Vagina (tissue), 2 donors: ENCODE measurements at regions not wholly inside any gene's neighbourhood (a gene's known extent, or its start where the extent isn't known, plus 50 kb on each side); places are given as distances from the start of the nearest gene placed in this dataset.

Experiments used
- DNase-seq, 2 donors: peaks; one replicate each; pipeline ENCODE4 v3.0.0-alpha.2; 2017; ENCODE audit errors: extremely low spot score in 2 of 2
- H3K27ac ChIP-seq: fragments of 200-600 bp; sonication (generic); one replicate; pipeline ENCODE4 v1.5.1; 2019
- H3K27me3 ChIP-seq: fragments of 200-600 bp; sonication (generic); one replicate; pipeline ENCODE4 v1.5.1; 2019
- H3K36me3 ChIP-seq, 2 donors: fragments of 200-600 bp; sonication (generic); one replicate each; pipeline ENCODE4 v1.5.1; 2017 to 2019
- H3K4me1 ChIP-seq: fragments of 200-600 bp; sonication (generic); one replicate; pipeline ENCODE4 v1.5.1; 2019
- H3K4me3 ChIP-seq, 2 donors: fragments of 200-600 bp; sonication (generic); 1 replicate in 1 of 2; 2 replicates in 1 of 2; pipeline ENCODE4 v1.5.1; 2016 to 2019
- H3K9me3 ChIP-seq: fragments of 200-600 bp; sonication (generic); one replicate; pipeline ENCODE4 v1.5.1; 2019
- POLR2A ChIP-seq, 2 donors: fragments of 450-650 bp; IDR thresholded peaks; one replicate each; pipeline ENCODE4 v1.6.1; 2017; ENCODE audit warnings: antibody characterized with exemption in 2 of 2, mild to moderate bottlenecking in 2 of 2, moderate library complexity in 2 of 2
- POLR2AphosphoS5 ChIP-seq, 2 donors: sonication (generic); formaldehyde crosslinking; IDR thresholded peaks; one replicate each; pipeline ENCODE4 v1.9.0; 2017; ENCODE audit warnings: antibody characterized with exemption in 2 of 2, mild to moderate bottlenecking in 2 of 2, low read depth in 1 of 2; ENCODE audit not compliant: insufficient read depth in 1 of 2
- intact Hi-C: fragments of 100-400 bp; cut with DNase I; formaldehyde crosslinking; loops from one replicate; pipeline ENCODE4 v1.15.1; 2023
- TF ChIP-seq, protein P1 (sequence below), 3 experiments: fragments of 450-650 bp in 2 of 3; fragments of 200-600 bp in 1 of 3; sonication (generic) in 1 of 3; IDR thresholded peaks; one replicate each; pipeline ENCODE4 v1.5.1; 2017 to 2019; ENCODE audit warnings: antibody characterized with exemption in 3 of 3, mild to moderate bottlenecking in 2 of 3, moderate library complexity in 2 of 3

- DNase-seq, result no peak
- no peaks in the 10 kb centered on the region for H3K27me3 ChIP-seq
- H3K36me3 ChIP-seq, result no peaks in the 10 kb centered on the region
- H3K4me3 ChIP-seq, result no peak overlapping the region
- H3K27ac ChIP-seq, result no peak overlapping the region
- H3K4me1 ChIP-seq, result no peaks in the 10 kb centered on the region
- intact Hi-C loops, result no loop called here
- TF ChIP-seq, protein P1, sequence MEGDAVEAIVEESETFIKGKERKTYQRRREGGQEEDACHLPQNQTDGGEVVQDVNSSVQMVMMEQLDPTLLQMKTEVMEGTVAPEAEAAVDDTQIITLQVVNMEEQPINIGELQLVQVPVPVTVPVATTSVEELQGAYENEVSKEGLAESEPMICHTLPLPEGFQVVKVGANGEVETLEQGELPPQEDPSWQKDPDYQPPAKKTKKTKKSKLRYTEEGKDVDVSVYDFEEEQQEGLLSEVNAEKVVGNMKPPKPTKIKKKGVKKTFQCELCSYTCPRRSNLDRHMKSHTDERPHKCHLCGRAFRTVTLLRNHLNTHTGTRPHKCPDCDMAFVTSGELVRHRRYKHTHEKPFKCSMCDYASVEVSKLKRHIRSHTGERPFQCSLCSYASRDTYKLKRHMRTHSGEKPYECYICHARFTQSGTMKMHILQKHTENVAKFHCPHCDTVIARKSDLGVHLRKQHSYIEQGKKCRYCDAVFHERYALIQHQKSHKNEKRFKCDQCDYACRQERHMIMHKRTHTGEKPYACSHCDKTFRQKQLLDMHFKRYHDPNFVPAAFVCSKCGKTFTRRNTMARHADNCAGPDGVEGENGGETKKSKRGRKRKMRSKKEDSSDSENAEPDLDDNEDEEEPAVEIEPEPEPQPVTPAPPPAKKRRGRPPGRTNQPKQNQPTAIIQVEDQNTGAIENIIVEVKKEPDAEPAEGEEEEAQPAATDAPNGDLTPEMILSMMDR (IDR thresholded peaks at IDR 0.05), result no peak
- no peak for TF ChIP-seq POLR2AphosphoS5 (IDR thresholded peaks at IDR 0.05; ENCODE audit: insufficient read depth in 1 of 2, low read depth in 1 of 2)
- no peaks in the 10 kb centered on the region for H3K9me3 ChIP-seq
Measured at GRCh38 chr9:91496351-91496750, 72.7 kb upstream of the NFIL3 start.

DNA sequence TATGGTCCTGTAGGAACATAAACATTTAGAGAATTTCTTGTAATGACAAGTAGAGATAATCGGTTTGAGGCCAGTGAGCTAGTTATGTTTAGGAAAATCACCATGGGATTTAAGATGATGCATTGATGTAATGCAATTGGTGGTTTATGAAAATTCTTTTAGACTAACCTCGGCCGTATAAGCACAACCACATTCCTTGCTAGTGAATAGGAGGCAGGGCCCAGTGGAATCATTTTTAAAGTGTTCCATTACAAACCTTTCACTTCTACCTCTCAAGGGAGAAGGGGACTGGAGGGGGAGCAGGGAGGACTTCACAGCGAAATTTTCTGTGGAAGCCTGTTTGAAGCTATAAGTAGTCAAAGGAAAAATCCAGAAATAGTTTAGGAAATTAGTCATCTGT, 71.8 kb upstream of the NFIL3 start:
- no peaks in the 10 kb centered on the region for H3K4me1 ChIP-seq
- no peaks in the 10 kb centered on the region for H3K36me3 ChIP-seq
- intact Hi-C loops, result no loop called here
- TF ChIP-seq POLR2AphosphoS5 (IDR thresholded peaks at IDR 0.05; ENCODE audit: insufficient read depth in 1 of 2, low read depth in 1 of 2) (no peak), POLR2A (IDR thresholded peaks at IDR 0.05) (no peak)
- TF ChIP-seq, protein P1 (IDR thresholded peaks at IDR 0.05), result no peak
- no peak overlapping the region for H3K27ac ChIP-seq
- no peak for DNase-seq
- no peaks in the 10 kb centered on the region for H3K9me3 ChIP-seq
- H3K27me3 ChIP-seq, result no peaks in the 10 kb centered on the region
- no peak overlapping the region for H3K4me3 ChIP-seq

GRCh38 chr9:91494751-91495150, 71.1 kb upstream of the NFIL3 start:
- no peak overlapping the region for H3K4me3 ChIP-seq
- H3K27ac ChIP-seq, result no peak overlapping the region
- TF ChIP-seq POLR2A (IDR thresholded peaks at IDR 0.05) (no peak), POLR2AphosphoS5 (IDR thresholded peaks at IDR 0.05; ENCODE audit: insufficient read depth in 1 of 2, low read depth in 1 of 2) (no peak)
- TF ChIP-seq, protein P1 (IDR thresholded peaks at IDR 0.05), result no peak
- H3K36me3 ChIP-seq, result no peaks in the 10 kb centered on the region
- intact Hi-C loops, result no loop called here
- H3K27me3 ChIP-seq, result no peaks in the 10 kb centered on the region
- H3K4me1 ChIP-seq, result no peaks in the 10 kb centered on the region
- DNase-seq, result no peak
- no peaks in the 10 kb centered on the region for H3K9me3 ChIP-seq

DNA sequence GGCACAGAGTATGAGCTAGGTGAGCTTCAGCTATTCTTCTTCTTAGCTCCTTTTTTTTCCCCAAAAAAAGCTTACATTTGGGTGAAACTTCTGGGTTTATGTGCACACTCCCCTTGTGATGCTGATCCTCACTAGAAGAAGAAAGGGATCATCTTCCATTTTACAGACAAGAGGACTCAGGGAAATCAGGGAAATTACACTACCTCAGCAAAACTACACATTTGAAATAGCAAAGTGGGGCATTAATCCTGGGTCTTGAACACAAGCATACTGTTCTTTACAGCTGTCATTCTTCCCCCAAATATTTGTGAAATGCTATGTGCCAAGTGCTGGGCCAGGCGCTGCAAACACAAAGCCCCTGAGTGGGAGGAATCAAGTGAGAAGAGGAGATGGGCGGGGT, 68.6 kb upstream of the NFIL3 start:
- Histone ChIP-seq H3K4me1 (no peaks in the 10 kb centered on the region), H3K27ac (no peak overlapping the region), H3K9me3 (no peaks in the 10 kb centered on the region), H3K4me3 (no peak overlapping the region), H3K36me3 (no peaks in the 10 kb centered on the region), H3K27me3 (no peaks in the 10 kb centered on the region)
- intact Hi-C loops, result no loop called here
- no peak for TF ChIP-seq POLR2AphosphoS5 (IDR thresholded peaks at IDR 0.05; ENCODE audit: insufficient read depth in 1 of 2, low read depth in 1 of 2)
- no peak for TF ChIP-seq POLR2A (IDR thresholded peaks at IDR 0.05)
- TF ChIP-seq, protein P1 (IDR thresholded peaks at IDR 0.05), result no peak
- DNase-seq, result no peak

DNA sequence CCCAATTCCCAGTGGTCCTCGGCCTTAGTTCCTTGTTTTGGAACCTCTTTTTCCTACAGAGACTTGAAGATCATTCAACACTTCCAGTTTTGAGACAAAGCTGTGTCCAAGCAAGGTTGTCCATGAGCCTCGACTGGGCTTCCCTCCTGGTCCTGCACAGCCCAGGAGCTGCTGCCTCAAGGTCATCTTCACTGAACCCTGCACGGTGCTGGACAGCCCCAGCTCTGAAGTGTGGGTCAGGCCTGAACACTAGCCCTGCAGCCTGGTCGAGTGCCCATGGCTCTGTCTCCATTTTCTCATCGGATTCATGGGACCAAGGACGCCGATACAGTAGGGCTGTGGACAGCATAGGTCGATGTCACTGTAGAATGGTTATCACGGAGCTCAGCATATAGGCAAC, 68.0 kb upstream of the NFIL3 start:
- TF ChIP-seq POLR2A (IDR thresholded peaks at IDR 0.05) (no peak), POLR2AphosphoS5 (IDR thresholded peaks at IDR 0.05; ENCODE audit: insufficient read depth in 1 of 2, low read depth in 1 of 2) (no peak)
- TF ChIP-seq, protein P1 (IDR thresholded peaks at IDR 0.05), result no peak
- Histone ChIP-seq H3K27me3 (no peaks in the 10 kb centered on the region), H3K9me3 (no peaks in the 10 kb centered on the region), H3K4me3 (no peak overlapping the region), H3K4me1 (no peaks in the 10 kb centered on the region), H3K27ac (no peak overlapping the region), H3K36me3 (no peaks in the 10 kb centered on the region)
- intact Hi-C loops, result no loop called here
- no peak for DNase-seq
